NCI-H187 (cell line): ENCODE measurements at regions not wholly inside any gene's neighbourhood (a gene's known extent, or its start where the extent isn't known, plus 50 kb on each side); places are given as distances from the start of the nearest gene placed in this dataset.

Experiments
- DNase-seq, 2 experiments: peaks; one replicate each; lab custom pipeline; 2025; lab: John Stamatoyannopoulos, UW

DNA sequence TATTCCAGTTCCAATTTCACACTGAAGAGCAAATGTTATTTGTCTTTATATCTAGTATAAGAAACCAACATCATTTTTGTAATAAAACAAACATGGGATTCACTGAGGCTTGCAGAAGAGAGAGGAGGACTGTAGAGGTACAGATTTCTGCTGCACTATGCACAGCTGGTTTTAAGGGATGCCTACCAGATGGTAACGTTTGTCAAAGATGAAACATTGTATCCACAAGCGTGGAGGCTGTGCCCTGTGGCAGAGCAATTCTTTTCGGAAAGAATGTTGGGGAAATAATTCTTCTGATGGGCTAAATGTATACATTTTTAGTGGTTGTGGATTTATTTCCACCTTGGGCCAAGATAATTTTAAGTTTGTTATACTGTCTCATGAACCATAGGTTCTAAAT is 272.4 kb downstream of the DUSP10 start:
- no peak for DNase-seq

DNA sequence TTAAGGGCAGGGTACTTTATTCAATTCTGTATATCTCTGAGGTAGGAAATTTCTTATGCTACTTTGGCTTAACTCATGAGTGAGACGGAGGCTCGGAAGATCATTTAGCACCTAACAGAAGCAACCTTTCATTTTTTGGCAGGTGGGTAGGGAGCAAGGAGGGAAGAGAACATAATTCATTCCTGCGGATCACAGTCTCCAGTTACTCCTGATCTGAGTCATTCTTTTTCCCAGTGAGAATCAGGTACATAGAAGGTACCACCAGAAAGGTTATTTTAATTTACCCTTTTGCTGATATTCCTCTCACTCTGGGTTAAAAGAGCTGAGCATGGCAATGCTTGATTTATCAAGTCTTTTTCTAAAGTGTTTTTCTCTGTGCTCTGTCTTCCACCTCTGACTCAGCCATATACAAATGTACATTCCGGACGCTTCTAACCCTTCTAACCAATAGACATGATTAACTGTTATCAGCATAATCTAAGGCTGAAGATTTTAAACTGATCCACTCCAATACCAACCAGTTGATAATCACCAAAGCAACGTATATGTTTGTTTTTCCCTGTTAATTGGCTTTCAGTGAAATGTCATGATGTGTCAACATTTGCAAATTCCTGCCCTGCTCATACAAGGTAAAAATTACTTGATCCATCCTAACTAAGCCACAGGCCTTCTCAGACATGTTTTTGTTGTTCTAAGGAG is 271.7 kb downstream of the DUSP10 start:
- no peak for DNase-seq

DNA sequence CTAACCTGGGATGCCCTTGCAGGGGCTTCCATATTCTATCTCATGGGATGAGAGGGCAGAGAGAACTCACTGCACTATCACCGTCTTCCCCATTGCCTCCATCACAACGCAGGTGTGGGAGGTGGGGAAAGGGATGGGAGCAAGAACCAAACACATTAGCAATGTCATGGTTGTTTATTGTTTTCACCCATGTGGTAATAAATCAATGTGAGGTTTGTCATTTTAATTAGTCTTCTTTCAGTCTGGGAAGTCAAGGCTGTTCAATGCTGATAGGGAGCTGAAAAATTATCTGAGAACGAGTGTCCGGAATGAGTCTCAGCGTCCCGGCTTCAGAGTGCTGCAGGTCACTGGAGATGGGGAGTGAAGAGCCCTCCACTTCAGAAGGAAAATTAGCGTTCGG is 268.5 kb downstream of the DUSP10 start:
- no peak for DNase-seq

DNA sequence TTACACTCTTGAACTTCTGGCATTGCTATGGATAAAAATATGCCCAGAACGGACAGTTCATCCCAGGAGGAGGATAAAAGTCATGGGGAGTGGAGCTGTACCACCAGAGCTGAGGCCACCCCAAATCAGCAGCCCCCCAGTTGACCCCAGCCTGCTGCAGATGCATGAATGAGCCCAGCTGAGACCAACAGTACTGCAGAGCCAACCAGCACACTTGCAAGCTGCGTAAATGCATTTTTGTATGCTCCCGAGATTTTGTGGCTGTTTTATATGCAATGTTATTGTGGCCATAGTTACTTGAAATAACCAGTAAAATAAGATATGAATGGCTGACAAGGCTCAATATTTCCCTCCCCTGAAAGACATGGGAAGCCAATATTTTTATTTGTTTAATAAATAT is 264.6 kb downstream of the DUSP10 start:
- DNase-seq: no peak

DNA sequence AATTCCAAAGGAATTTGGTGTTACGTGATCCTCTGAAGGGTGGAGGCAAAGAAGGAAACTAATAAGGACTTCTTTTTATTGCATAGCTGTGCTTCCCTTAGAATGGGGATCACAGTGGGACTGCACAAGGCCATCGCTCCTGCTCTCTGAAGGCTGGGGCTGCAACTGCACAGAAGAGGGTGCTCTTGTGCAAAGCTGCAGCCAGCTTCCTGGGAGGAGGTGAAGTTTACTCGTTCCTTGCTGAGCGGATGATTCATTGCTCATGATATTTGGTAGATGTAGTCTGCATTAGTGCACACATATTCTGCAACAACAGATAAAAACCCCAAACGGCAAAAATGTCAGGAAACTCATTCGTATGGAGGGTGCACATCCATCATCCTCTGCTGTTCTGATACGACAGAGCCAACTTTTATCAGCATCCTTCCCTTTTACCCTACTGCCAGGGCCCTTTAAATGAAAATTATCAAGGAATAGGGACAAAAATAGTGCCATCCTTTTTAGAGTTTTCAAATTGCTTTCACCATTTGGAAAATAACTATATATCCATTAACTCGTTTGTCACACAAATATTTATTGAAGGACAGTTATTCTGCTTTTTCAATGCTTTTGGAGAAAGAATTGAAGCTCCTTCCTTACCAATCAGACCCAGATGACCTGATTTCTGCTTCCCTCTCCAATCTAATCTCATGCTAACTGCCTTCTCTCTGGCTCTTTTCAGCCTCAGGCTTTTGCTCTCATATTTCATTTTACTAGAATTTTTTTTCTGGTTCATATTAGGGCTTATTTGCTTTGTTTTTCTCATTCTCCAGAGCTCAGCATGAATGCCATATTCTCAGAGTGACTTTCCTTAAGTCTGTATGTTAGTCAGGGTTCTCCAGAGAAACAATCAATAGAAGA is 263.6 kb downstream of the DUSP10 start:
- peak in 1 of 2 experiments; percentile 1 for DNase-seq

DNA sequence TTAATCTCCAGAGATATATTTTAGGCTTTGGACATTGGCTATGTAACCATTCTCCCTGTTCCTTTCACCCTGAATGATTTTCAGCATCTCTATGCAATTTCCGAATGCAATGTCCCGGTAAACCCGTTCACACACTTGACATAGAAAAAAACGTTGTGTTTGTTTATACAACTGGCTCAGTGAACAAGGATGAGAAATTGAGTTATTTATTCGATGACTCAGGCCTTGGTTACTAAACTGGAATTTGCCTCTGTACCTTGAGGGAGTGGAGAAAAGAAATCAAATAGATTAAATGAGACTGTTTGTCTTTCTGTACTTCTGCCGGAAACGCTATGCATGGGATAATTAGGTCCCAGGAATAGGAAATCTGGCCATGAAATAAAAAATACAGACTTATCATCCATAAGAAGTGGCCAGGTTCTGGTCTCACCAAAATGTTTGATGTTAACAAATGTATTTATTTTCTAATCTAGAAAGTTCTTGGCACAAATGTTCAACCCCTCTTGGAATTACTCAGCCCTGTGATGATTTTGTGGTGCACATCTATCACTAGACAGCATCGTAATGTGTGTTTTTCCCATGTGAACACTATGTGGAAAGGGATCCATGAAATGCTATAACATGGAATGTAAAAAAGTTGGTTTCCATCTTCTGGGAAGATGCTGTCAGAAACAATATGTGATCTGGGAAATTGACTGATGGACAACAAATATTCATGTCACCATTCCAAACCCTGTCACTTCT is 253.9 kb downstream of the DUSP10 start:
- no peak for DNase-seq

DNA sequence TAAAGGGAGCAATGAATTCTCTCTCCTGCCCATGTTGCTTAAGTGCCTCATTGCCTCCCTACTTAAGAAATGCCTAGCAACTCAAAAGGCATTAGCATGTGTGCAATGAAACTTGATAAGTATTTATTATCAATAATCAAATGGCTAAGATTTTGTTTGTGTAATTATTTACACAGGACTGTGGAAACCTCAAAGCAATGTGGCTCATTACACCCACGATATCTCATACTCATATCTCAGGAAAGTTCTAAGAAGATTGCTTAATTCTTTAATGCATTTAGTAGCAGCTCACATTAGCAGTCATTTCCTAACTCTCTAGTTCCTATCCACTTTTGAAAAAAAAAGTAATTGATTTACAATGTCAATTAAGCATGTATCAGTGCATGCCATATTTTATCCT is 253.3 kb downstream of the DUSP10 start:
- no peak for DNase-seq

DNA sequence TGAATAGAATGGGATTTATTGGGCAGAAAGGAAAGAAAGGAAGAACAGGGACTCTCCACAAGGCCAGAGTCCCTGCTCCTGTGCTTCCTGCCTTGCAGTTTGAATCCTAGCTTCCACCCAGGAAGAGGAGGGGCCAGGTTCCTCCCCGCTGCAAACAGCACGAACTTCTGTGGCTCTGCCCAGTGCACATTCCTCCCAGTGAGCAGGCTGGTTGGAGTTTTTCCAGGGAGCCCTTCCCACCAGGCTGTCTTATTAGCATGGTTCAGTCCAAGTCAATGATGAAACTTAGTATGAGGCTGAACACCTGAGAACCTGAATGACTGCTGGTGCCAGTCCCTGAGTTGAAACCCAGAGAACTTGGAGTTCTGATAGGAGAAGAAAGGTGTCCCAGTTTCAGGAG is 247.2 kb downstream of the DUSP10 start:
- no peak for DNase-seq

DNA sequence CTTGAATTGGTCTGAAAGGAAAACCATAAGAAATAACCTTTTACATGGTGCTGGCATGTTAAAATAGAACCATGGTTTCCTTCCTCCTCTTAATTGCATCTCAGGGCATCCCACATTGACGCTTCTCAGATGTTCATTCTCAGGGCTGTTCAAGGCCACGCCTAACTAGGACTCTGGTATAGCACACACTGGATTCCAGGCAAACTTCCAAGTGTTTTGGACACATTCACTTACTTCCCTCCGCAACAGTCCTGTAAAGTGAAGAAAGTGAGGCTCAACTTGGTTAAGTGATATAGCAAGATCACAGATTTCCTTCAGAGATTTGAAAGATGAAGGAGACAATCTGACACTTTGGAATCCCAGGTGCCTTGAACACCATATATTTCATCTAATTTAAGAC is 244.8 kb downstream of the DUSP10 start:
- DNase-seq: no peak

DNA sequence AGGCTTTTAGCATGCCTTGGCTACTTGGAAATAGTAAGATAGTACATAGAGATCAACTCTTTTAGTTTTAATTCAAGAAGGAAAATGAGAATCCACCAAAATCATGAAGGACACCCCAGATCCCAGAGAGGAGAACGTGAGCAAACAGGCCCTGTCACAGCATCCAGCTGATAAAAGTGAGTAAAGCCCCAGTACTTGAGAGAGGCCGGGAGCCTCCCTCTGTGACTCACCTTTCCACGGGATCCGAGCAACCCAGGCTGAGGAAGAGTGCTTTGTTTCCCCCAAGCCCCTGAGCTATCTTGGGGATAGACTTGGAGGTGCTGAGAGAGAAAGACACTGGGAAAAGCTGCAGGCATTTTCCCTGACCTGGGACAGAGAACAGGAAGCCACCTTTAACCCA is 238.6 kb downstream of the DUSP10 start:
- no peak for DNase-seq

DNA sequence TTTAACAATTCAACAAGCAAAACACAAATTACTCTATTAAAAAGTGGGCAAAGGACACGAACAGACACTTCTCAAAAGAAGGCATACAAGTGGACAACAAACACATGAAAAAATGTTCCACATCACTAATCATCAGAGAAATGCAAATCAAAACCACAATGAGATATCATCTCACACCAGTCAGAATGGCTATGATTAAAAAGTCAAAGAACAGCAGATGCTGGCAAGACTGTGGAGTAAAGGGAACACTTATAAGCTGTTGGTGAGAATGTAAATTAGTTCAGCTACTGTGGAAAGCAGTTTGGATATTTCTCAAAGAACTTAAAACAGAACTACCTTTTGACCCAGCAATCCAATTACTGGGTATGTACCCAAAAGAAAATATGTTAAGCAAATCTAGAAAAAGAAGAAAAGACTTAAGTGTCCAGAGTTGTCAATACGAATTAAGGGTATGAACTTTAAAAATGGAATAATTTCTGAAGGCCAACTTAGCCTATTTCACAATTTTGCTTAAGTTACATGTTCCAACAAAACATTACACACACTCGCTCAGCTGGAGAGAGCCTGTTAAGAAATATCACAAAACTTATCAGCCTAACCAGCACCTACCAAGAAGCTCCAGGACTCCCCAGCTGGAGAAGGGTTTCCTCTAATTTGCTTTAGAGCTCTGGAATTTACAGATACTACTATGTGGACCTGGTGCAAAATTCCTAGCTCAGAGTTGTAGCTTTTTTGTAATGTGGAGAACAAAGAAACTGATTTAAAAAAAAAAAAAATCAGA is 232.1 kb downstream of the DUSP10 start:
- DNase-seq: no peak

DNA sequence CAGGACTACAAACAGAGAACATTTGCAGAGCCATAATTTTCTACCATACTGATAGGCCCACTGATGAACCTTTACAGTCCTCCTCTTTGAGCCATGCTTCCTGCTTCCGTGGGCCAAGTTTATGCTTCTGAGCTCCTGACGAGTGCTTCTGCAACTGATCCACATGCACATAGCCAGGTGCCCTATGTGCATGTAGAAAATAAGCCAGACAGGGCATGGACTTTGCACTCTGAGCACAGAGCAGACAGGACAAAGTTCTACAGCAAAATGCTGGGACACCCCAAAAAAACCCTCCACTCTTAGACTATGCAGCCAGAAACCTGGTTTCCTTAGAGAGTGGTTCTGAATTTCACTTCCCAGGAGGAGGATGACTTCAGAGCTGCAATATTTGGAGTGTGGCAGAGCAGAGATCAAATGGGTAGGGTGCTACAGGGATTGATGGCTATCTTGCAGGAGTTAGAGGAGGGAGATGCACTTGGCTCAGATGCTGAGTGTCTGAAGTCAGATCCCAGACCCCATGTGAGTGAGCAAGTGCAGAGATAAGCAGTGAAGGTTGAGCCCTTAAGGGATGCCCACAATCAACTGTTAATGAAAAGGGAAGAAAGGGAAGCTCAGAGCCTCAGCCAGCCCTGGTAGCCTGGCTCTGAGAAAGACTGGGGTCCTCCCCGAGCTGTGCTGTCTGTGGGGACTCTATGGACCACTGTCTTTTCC is 230.9 kb downstream of the DUSP10 start:
- no peak for DNase-seq

DNA sequence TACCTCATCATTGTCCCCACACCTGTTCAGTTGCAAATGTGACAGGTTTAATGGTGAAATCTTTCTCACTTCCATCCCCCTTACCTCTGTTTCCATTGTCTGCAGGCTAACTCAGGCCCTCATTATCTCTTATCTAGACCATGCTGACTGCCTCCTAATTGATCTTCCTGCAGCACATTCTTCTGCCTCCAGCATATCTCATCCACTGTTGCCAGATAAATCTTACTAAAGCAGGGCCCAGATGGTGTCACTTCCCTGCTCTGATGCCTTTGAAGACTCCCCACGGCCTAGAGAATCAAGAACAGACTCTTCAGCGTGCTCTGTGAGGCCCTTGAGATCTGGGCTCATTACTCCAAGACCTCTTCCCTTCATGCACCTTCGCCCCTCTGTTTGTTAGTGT is 230.1 kb downstream of the DUSP10 start:
- no peak for DNase-seq

DNA sequence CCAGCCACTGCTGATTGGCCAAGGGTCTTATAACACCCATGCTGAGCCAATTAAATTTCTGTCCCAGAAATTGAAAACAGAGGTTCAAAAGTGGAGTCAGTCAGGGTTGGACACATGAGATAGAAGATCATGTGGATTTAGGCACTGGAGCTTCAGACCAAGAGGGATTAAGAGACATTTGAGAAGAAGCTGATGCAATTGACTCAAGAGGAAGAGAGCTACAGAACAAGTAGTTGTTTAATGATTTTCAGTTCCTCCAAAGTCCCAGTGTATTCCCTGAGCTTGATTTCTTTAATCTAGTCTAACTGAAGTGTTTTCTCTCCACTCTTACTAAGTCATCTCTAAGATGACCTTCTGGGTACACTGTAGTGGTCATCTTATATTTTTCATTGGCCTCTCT is 227.1 kb downstream of the DUSP10 start:
- no peak for DNase-seq

DNA sequence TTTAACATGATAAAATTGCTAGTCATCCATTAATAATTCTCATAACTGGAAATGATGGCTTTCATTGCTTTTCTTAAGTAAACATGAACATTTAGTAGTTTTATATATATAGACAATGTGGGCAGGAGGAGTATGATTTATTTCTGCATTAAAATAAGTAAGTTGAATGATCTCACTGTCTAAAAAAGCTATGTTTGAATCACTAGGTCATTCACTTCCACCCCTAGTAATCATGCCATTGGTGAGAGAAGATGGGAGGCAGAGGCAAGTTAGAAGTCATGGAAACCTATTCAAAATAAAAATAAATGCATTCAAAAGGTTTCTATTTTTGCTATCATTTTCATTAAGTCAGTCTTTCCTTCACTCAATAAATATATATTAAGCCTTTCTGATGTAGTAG is 226.4 kb downstream of the DUSP10 start:
- no peak for DNase-seq

DNA sequence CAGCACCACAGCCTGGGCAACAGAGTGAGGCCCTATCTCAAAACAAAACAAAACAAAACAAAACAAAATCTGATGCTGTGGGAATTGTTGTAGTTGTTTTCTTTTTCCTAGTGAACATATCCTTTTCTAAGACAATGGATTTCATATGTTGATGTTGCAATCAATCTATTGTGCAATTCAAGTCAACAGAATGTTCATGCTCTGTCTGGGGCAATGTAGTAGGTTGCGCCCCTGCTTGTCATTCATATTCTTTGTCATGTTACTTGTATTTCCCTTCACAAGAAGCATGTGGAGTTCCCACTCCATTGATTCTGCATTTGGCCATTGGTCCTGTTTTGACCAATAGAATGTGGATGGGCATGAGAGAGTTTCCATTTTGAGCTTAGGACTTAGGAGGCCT is 223.9 kb downstream of the DUSP10 start:
- DNase-seq: no peak

DNA sequence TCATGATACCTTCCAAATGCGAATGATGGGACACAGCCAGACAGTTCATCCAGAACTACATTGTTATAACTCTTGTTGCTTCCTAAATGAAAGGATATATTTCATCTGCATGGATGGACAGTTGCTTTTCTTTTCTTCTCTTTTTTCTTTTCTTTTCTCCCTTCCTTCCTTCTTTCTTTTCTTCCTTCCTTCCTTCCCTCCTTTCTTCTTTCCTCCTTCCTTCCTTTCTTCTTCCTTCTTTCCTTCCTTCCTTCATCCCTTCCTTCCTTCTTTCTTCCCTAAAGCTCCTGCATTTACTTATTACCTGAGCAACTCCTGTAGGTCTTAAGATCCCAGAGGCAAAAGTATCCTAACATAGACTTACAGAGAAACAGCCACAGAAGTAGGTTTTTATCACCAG is 221.6 kb downstream of the DUSP10 start:
- no peak for DNase-seq

DNA sequence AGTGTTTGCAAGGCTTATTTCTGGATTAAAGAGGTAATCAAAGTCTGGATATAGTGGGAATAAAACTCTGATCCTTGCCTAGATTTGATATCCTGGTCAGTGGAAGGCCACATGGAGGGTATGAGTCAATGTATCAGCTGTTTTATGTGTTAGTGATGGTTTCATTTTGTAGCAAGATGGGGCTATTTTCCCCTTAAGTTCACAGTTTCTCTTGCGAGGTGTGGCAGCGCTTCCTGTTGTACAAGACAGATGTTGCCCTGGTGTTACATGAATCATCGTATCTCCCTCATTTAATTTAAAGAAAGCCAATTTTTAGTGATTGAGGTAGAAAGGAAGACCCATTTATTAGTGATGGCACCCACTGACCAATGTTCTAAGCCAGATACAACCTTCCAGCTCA is 220.2 kb downstream of the DUSP10 start:
- DNase-seq: no peak

DNA sequence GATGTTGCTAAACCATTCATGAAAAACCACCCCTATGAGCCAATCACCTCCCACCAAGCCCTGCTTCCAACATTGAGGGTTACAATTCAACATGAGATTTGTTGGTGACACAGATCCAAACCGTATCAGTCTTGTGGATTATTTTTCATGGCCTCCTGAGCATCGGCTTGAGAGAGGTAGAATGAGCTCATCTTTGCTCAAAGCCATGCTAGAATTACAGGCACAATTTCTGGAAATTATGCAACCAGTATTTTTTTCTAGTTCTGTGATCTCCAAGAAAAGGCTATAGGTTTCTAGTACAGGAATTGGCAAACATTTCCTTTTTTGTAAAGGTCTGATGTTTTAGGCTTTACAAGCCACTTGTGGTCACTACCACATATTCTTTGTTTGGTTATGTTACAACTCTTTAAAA is 219.4 kb downstream of the DUSP10 start:
- DNase-seq: no peak

DNA sequence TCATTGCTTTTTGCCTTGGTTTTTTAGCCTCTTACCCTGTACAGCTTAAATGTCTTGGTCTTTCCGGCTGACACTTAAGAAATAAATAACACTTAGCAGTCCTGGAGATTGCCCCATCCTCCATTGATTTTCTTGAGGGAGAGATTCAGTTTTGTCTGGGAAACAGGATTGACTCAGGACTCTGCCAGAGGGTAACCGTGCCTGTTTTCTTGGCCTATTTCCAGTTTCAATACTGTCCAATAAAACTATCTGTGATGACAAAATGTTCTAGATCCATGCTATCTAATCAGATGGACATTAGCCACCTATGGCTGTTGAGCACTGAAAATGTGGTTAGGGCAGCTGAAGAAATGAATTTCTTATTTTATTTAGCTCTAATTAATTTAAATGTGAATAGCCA is 216.1 kb downstream of the DUSP10 start:
- no peak for DNase-seq

DNA sequence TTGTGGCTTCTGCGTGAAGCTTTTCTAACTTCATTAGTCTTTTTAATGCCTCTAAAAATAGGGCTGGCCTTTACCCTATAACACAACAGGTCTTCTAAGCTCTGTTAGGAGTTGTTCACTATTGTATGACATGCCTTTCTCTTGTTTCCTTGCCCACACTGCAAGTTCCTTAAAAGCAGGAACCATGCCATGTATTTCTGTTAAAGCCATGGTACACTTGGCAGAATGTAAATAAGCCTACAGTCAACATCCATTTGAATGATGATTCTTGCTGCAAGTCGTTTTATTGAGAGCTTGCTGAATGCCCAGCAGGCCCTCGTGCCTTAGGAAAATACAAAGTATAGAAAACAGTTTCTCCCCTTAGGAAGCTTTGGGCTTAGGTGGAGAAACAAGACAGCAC is 214.6 kb downstream of the DUSP10 start:
- no peak for DNase-seq
